Skeletal muscle satellite cell (primary cell): ENCODE measurements at regions not wholly inside any gene's neighbourhood (a gene's known extent, or its start where the extent isn't known, plus 50 kb on each side); places are given as distances from the start of the nearest gene placed in this dataset.

Experiments used
- H3K27me3 ChIP-seq: 2 replicates; pipeline ENCODE4 v1.7.0; 2013; ENCODE audit warnings: low read length; ENCODE audit not compliant: control insufficient read depth, insufficient read depth
- H3K36me3 ChIP-seq: 2 replicates; pipeline ENCODE4 v1.7.0; 2013; ENCODE audit warnings: mild to moderate bottlenecking, control low read depth, low read length; ENCODE audit not compliant: insufficient read depth
- H3K4me1 ChIP-seq: 2 replicates; pipeline ENCODE4 v1.7.0; 2013; ENCODE audit warnings: low read length; ENCODE audit not compliant: control insufficient read depth, insufficient read depth
- H3K4me2 ChIP-seq: 2 replicates; pipeline ENCODE4 v1.7.0; 2013; ENCODE audit warnings: mild to moderate bottlenecking, low read length
- H3K4me3 ChIP-seq: 2 replicates; pipeline ENCODE4 v1.7.0; 2013; ENCODE audit warnings: low read length
- H3K9ac ChIP-seq: 2 replicates; pipeline ENCODE4 v1.7.0; 2013; ENCODE audit warnings: mild to moderate bottlenecking, low read depth, low read length, moderate library complexity
- H3K9me3 ChIP-seq: replicated peaks from 2 replicates; pipeline ENCODE4 v1.7.0; 2013; ENCODE audit warnings: mild to moderate bottlenecking, control low read depth, low read length

DNA sequence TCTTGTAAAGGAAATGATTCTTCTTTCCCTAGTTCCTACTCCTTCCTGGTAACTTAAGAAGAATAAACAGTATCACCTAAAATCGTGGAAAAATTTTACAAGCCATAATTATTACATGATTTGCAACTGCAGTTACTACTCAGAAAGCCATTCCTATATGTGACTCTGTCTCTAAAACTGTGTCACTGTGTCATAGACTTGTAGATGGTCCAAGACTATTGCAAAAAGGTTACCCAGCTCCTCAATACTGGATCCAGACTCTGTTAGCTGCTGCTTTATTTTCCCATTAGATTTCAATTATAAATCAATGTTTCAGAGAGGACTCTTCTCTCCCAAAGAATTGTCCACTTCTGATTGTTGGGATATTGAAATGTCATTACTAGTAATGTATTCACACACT lies 142.1 kb upstream of the STMND1 start:
- Histone ChIP-seq H3K27me3 (no peaks in the 10 kb centered on the region), H3K36me3 (no peaks in the 10 kb centered on the region), H3K9me3 (no peaks in the 10 kb centered on the region), H3K4me2 (no peak overlapping the region), H3K4me3 (no peak overlapping the region), H3K4me1 (peaks cover 12% of the 10 kb centered on the region), H3K9ac (no peak overlapping the region)

DNA sequence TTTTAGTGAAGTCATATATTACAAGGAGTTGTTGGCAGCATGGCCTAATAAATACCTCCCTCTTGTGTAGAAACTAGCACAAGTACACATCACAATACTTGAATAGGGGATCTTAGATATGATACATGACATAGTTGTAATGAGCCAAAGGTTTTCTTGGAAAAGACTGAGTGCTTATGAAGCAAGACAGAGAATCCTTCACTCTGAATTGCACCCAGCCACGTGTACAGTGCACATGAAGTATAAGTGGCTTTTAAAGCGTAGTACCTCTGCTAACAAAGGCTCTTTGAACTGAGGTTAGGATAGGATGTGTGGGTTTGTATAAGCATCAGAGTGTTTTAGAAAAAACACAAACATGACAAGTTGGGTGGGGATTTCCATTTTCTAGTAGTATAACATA lies 145.5 kb upstream of the STMND1 start:
- H3K4me2 ChIP-seq = no peak overlapping the region
- H3K9me3 ChIP-seq = no peaks in the 10 kb centered on the region
- H3K4me3 ChIP-seq = no peak overlapping the region
- H3K36me3 ChIP-seq = no peaks in the 10 kb centered on the region
- H3K4me1 ChIP-seq = peaks cover 2% of the 10 kb centered on the region
- H3K9ac ChIP-seq = no peak overlapping the region
- no peaks in the 10 kb centered on the region for H3K27me3 ChIP-seq

DNA sequence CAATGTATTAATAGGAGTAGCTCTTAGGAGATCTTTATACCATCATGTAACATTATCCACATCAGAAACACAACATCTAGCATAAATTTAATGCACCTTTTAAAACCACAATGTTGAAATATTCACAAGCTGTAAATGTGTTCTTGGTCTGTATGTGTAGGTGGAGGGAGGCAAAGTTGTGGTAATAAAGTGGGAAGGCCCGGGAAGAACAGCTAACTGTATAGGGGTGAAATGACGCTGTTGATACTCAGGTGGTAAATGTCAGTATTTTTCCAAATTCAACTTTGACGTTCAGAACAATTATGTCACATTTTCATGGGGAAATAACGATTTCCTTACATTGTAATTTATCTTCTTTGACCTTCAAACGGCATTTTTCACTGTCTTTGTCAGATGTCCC lies 146.0 kb upstream of the STMND1 start:
- Histone ChIP-seq H3K4me2 (no peak overlapping the region), H3K9ac (no peak overlapping the region), H3K4me1 (no peaks in the 10 kb centered on the region), H3K27me3 (no peaks in the 10 kb centered on the region), H3K36me3 (no peaks in the 10 kb centered on the region), H3K4me3 (no peak overlapping the region), H3K9me3 (no peaks in the 10 kb centered on the region)

DNA sequence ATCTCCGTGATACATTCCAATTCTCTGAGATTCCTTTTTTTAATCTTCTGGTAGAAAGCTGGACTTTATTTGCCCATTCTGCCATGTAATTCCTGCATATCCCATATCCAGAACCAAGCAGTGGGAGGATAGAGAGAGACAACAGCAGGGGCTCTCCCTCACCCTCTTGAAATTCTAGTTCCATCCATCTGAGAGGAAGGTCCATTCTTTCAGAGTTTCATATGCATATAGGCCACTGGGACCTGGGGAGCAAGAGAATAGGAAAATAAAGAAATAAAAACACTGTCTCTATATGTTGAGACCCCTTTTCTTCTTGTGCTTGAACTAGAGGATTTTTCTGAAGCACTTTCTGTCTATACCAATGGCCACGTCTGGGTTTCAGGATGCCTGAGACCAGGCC lies 147.9 kb upstream of the STMND1 start:
- Histone ChIP-seq H3K9ac (no peak overlapping the region), H3K9me3 (no peaks in the 10 kb centered on the region), H3K27me3 (no peaks in the 10 kb centered on the region), H3K4me2 (no peak overlapping the region), H3K4me3 (no peak overlapping the region), H3K4me1 (no peaks in the 10 kb centered on the region), H3K36me3 (no peaks in the 10 kb centered on the region)

DNA sequence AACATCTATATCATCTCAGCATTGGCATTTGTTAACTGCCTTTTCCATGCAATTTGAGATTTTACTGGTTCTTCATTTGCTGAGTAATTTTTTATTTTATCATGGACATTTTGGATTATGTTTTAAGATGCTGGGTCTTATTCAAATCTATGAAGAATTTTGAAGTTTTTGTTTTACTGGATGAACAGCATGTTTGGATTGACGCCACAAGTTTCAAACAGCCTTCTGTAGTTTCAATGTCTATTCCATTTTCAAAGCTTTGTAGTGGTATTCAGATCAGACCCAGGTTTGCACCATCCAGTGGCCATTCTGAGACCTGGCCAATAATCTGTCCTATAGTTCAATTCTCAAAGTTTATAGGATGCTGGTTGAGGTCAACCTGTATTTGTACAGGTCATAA lies 148.4 kb upstream of the STMND1 start:
- H3K9ac ChIP-seq = no peak overlapping the region
- no peak overlapping the region for H3K4me2 ChIP-seq
- peaks cover 4% of the 10 kb centered on the region for H3K4me1 ChIP-seq
- H3K4me3 ChIP-seq = no peak overlapping the region
- H3K36me3 ChIP-seq = no peaks in the 10 kb centered on the region
- H3K27me3 ChIP-seq = no peaks in the 10 kb centered on the region
- no peaks in the 10 kb centered on the region for H3K9me3 ChIP-seq

DNA sequence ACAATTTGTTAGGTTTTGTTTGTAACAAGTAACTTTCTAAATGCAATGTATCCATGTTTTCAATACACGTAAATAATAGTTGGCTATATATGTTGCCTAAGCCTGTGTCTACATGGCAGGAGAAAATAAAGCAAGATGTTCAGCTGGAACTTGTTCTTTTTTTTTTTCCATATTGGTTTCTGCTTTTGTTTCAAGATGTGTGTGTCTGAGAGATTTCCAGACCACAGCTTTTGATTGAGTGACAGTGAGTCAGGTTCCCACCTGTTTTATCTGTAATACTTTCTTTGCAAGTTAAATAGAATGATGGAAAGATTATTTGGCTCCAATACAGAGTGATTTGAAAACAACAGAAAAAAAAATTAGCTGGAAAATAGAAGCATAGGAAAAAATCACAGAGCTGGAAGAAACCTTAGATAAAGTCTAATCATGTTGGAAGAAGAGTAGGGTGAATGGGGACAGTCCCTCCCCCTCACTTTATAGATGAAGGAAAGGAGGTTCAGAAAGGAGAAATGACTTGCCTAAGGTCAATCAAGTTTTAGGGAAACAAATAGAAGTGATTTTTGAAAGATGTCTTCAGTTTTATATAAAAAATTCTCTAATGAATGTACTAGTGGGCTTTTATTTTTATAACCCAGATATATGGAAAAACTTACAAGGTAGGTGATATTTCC lies 150.9 kb upstream of the STMND1 start:
- H3K9me3 ChIP-seq = no peaks in the 10 kb centered on the region
- H3K27me3 ChIP-seq = no peaks in the 10 kb centered on the region
- no peaks in the 10 kb centered on the region for H3K36me3 ChIP-seq
- no peak overlapping the region for H3K4me3 ChIP-seq
- peaks cover 24% of the 10 kb centered on the region for H3K4me1 ChIP-seq
- H3K9ac ChIP-seq = no peak overlapping the region
- no peak overlapping the region for H3K4me2 ChIP-seq

DNA sequence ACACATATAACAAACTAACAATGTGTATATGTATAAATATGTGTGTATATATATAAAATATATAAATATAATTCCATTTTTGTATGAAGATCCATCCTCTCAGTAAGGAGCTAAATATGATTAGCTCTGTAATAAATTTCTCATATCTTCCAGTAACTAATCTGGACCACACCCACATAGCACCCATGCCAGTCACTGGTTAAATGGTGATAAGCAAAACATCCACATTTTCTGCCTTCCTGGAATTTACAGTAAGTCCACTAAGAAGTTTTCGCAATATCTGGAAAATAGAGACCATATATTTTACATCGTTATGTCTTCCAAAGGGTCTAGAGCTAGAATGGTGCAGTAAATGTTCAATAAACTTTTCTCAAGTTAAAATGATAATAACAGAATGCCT lies 151.5 kb upstream of the STMND1 start:
- Histone ChIP-seq H3K4me3 (no peak overlapping the region), H3K36me3 (no peaks in the 10 kb centered on the region), H3K4me1 (peaks cover 24% of the 10 kb centered on the region), H3K9me3 (no peaks in the 10 kb centered on the region), H3K4me2 (no peak overlapping the region), H3K27me3 (no peaks in the 10 kb centered on the region), H3K9ac (no peak overlapping the region)

DNA sequence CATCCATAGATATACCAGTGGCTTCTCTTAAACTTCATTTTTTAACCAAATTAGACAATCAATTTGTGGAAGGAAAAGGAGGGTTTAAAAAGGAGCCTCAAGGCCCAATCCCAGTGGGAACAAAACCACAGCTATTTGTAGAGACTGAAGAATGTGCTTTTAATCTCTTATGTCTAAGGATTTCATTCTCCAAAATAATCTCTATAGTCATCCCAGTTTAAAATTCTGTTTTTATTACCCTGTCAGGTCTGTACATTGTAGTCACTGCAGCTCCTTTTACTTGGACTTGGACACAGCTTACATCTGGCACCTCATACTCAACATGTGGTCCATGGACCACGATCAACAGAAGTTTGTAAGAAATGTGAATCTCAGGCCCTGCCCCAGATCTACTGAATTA lies 152.1 kb upstream of the STMND1 start:
- Histone ChIP-seq H3K4me3 (no peak overlapping the region), H3K4me1 (peaks cover 24% of the 10 kb centered on the region), H3K36me3 (no peaks in the 10 kb centered on the region), H3K9ac (no peak overlapping the region), H3K27me3 (no peaks in the 10 kb centered on the region), H3K4me2 (no peak overlapping the region), H3K9me3 (no peaks in the 10 kb centered on the region)

DNA sequence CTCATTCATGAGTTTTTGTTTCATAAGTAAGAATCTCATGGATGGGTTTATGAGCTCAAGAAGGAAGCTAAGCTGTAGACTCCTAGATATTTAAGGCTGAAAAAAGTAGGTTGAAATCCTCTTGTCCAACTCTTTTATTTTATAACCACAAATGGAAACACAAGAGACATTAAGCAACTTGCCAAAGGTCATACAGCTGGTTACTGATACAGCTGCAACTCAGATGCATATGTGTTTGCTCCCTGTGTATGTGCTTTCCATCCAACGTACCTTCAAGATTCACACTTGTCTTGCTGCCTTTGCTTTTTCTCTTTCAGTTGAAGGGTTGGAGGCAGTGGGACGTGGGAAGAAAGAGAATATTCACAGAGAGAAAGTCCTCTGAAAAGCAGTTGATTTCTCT lies 153.5 kb upstream of the STMND1 start:
- peaks cover 24% of the 10 kb centered on the region for H3K4me1 ChIP-seq
- H3K27me3 ChIP-seq = no peaks in the 10 kb centered on the region
- H3K4me3 ChIP-seq = no peak overlapping the region
- no peaks in the 10 kb centered on the region for H3K36me3 ChIP-seq
- H3K9ac ChIP-seq = no peak overlapping the region
- H3K9me3 ChIP-seq = no peaks in the 10 kb centered on the region
- H3K4me2 ChIP-seq = peak overlapping the region; percentile 68

DNA sequence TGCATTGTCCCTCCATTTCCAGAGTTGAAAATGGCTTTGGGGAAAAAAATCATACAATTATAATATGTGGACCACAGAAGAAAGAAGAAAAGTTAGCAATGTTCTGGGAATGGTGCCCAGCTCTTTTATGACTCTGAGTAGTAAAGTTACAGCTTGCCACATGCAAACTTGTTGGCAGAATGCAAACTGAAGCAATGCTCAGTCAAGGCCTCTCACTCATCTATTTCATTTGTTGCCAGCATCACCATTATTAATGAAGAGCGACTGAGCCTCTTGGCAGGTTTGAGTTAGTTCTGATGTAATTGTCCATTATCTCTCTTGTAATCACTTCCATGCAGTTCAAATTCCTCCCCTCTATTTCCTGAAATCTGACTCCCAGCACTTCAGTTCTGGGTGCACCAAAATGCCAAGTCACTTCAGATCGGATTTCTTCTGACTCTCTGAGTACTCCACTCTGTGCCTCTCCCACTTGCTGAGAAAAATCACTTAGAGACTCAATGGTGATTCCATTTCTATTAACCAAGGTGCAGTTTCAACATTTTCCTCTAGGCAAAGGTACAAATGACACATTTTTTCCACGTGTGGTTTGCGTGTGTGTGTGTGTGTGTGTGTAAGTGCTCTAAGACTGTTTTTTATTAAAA lies 154.4 kb upstream of the STMND1 start:
- peak overlapping the region; percentile 38 for H3K4me3 ChIP-seq
- H3K9ac ChIP-seq = peak overlapping the region; percentile 66
- H3K9me3 ChIP-seq = no peaks in the 10 kb centered on the region

DNA sequence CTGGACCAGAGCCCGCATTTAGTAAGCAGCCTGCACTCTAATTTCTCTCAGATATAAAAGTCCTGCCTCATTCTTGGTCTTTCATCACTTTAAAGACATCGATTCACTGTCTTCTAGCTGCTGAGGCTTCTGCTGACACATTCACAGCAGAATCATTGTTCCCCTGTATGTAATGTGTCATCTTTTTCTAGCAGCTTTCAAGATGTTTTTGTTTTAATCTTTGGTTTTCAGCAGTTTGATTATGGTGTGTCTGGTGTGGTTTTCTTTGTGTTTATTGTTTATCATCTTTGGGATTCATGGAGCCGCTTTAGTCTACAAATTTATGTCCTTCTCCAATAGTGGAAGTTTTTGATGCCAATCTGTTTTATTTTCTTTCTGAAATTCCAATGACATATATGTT lies 157.3 kb upstream of the STMND1 start:
- H3K9me3 ChIP-seq = no peaks in the 10 kb centered on the region
- H3K27me3 ChIP-seq = no peaks in the 10 kb centered on the region
- no peak overlapping the region for H3K9ac ChIP-seq
- H3K4me2 ChIP-seq = no peak overlapping the region
- H3K36me3 ChIP-seq = no peaks in the 10 kb centered on the region
- peaks cover 24% of the 10 kb centered on the region for H3K4me1 ChIP-seq
- no peak overlapping the region for H3K4me3 ChIP-seq

More for the DNA sequence above, 154.4 kb upstream of the STMND1 start:
- Histone ChIP-seq H3K27me3 (no peaks in the 10 kb centered on the region), H3K4me2 (peak overlapping the region; percentile 68), H3K4me1 (peaks cover 24% of the 10 kb centered on the region), H3K36me3 (no peaks in the 10 kb centered on the region)

DNA sequence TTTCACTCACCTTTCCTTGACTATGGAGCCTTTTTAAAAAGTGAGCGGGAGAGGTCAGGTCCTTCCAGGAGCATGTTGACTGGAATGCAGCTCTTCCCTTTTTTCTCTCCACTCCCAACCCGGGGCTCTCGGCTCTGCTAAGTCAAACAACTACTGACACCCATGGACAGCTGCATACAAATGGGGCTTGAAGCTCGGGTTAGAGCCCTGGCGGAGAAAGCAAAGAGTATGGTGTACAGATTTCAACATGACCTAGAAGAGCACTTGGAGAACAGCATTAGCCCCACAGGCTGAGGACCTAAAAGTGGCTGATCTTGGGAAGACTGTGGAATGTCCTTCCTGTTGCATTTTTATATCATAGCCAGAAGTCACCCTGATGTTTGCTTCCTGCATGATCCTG lies 162.0 kb upstream of the STMND1 start:
- Histone ChIP-seq H3K4me2 (no peak overlapping the region), H3K9me3 (no peaks in the 10 kb centered on the region), H3K27me3 (peaks cover 3% of the 10 kb centered on the region), H3K9ac (no peak overlapping the region), H3K4me3 (no peak overlapping the region), H3K4me1 (no peaks in the 10 kb centered on the region), H3K36me3 (no peaks in the 10 kb centered on the region)
